ENCODE measurements at regions not wholly inside any gene's neighbourhood (a gene's known extent, or its start where the extent isn't known, plus 50 kb on each side); places are given as distances from the start of the nearest gene placed in this dataset.

GRCh38 chr2:134185639-134186038 is 68.2 kb upstream of the MGAT5 start:
- no peak for TF ChIP-seq GLIS3 (CRISPR knock-in tag; IDR thresholded peaks at IDR 0.05)
- TF ChIP-seq CREB5 (CRISPR knock-in tag; IDR thresholded peaks at IDR 0.05; ENCODE audit: low read depth) = no peak
- TF ChIP-seq ZFP30 (CRISPR knock-in tag; IDR thresholded peaks at IDR 0.05) = no peak
- TF ChIP-seq TCF4 (CRISPR knock-in tag; IDR thresholded peaks at IDR 0.05; ENCODE audit: borderline replicate concordance) = no peak
- no peak for TF ChIP-seq OSR1 (CRISPR knock-in tag; IDR thresholded peaks at IDR 0.05)
- TF ChIP-seq ZC3H10 (CRISPR knock-in tag; IDR thresholded peaks at IDR 0.05) = no peak
- no peak for TF ChIP-seq ISL1 (CRISPR knock-in tag; IDR thresholded peaks at IDR 0.05)
- TF ChIP-seq ESRRG (CRISPR knock-in tag; IDR thresholded peaks at IDR 0.05) = no peak
- TF ChIP-seq ZNF565 (CRISPR knock-in tag; conservative IDR thresholded peaks at IDR 0.05; ENCODE audit: low read depth) = no peak

Data from SK-N-SH treated with all-trans-retinoic acid at 6 μM for 48 hours (cell line).